CD4-positive, CD25-positive, alpha-beta regulatory T cell (primary cell): ENCODE measurements at regions not wholly inside any gene's neighbourhood (a gene's known extent, or its start where the extent isn't known, plus 50 kb on each side); places are given as distances from the start of the nearest gene placed in this dataset.
A peak's percentile ranks its signal among the peaks of the same experiment; 100 is the strongest.
"Not testable (repeated sequence)": the region's sequence is repeated elsewhere in the genome, so short reads cannot be mapped to it uniquely, and the experiment has no call there.

Source experiments
- ATAC-seq, 2 donors: fragments of 150-1000 bp; cut with Tn5 transposase; one replicate each; pipeline ENCODE4 v1.10.0; 2021; ENCODE audit warnings: low read depth in 2 of 2, moderate number of reproducible peaks in 2 of 2, moderate library complexity in 1 of 2
- DNase-seq, 3 donors: peaks; one replicate each; pipeline versions ENCODE4 v3.0.0 to v3.0.0-alpha.2; 2012 to 2022; ENCODE audit warnings: mixed read lengths in 1 of 3
- H3K27ac ChIP-seq: one replicate; pipeline ENCODE4 v1.7.0; 2013; ENCODE audit warnings: mild to moderate bottlenecking, low read length; ENCODE audit not compliant: insufficient read depth, poor library complexity, severe bottlenecking
- H3K27me3 ChIP-seq: one replicate; pipeline ENCODE4 v1.7.0; 2013; ENCODE audit warnings: low read length; ENCODE audit not compliant: control insufficient read depth, insufficient read depth
- H3K36me3 ChIP-seq: one replicate; pipeline ENCODE4 v1.7.0; 2013; ENCODE audit warnings: mild to moderate bottlenecking, low read length, moderate library complexity; ENCODE audit not compliant: control insufficient read depth, insufficient read depth
- H3K4me1 ChIP-seq: 2 replicates; pipeline ENCODE4 v1.7.0; 2013; ENCODE audit warnings: mild to moderate bottlenecking, low read length; ENCODE audit not compliant: insufficient read depth, control insufficient read depth, poor library complexity, severe bottlenecking
- H3K4me3 ChIP-seq: one replicate; pipeline ENCODE4 v1.7.0; 2013; ENCODE audit warnings: low read depth, mild to moderate bottlenecking, low read length, moderate library complexity
- H3K9me3 ChIP-seq, 2 experiments: 1 replicate in 1 of 2; 2 replicates in 1 of 2; pipeline ENCODE4 v1.7.0; 2013; ENCODE audit warnings: low read length in 2 of 2, mild to moderate bottlenecking in 1 of 2, moderate library complexity in 1 of 2; ENCODE audit not compliant: control insufficient read depth in 2 of 2
- H3K27ac Mint-ChIP-seq, 3 donors: one replicate each; pipeline ENCODE4 v1.8.0; 2020 to 2022; ENCODE audit warnings: mild to moderate bottlenecking in 3 of 3, mixed read lengths in 3 of 3, moderate library complexity in 2 of 3
- H3K27me3 Mint-ChIP-seq: one replicate; pipeline ENCODE4 v1.8.0; 2022; ENCODE audit warnings: mild to moderate bottlenecking, mixed read lengths
- H3K36me3 Mint-ChIP-seq: one replicate; pipeline ENCODE4 v1.8.0; 2020; ENCODE audit warnings: mixed read lengths
- H3K4me1 Mint-ChIP-seq, 4 donors: one replicate each; pipeline ENCODE4 v1.8.0; 2020 to 2022; ENCODE audit warnings: mixed read lengths in 4 of 4, mild to moderate bottlenecking in 1 of 4
- H3K4me3 Mint-ChIP-seq, 4 donors: one replicate each; pipeline ENCODE4 v1.8.0; 2020 to 2022; ENCODE audit warnings: mild to moderate bottlenecking in 4 of 4, mixed read lengths in 4 of 4, moderate library complexity in 3 of 4
- H3K9me3 Mint-ChIP-seq, 7 donors: one replicate each; pipeline ENCODE4 v1.8.0; 2020 to 2022; ENCODE audit warnings: mixed read lengths in 7 of 7, mild to moderate bottlenecking in 3 of 7, moderate library complexity in 2 of 7

DNA sequence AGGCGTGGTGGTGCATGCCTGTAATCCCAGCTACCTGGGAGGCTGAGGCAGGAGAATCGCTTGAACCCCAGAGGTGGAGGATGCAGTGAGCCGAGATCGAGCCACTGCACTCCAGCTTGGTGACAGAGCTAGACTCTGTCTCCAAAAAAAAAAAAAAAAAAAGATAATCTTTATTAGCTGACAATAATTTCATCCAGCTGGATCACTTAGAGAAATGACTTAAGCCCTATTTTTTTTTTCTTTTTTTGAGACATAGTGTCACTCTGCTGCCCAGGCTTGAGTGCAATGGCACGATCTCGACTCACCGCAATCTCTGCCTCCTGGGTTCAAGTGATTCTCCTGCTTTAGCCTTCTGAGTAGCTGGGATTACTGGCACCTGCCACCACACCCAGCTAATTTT is 51.6 kb upstream of the MAP4K4 start:
- H3K27me3 Mint-ChIP-seq, H3K9me3 Mint-ChIP-seq, H3K27ac Mint-ChIP-seq, H3K4me3 ChIP-seq, H3K4me3 Mint-ChIP-seq, H3K9me3 ChIP-seq, H3K36me3 ChIP-seq, H3K27me3 ChIP-seq, H3K4me1 ChIP-seq, DNase-seq, H3K36me3 Mint-ChIP-seq, ATAC-seq, H3K27ac ChIP-seq: not testable (repeated sequence)
- peaks cover 0 to 16% (median 4%) of the 10 kb centered on the region in 4 donors for H3K4me1 Mint-ChIP-seq

DNA sequence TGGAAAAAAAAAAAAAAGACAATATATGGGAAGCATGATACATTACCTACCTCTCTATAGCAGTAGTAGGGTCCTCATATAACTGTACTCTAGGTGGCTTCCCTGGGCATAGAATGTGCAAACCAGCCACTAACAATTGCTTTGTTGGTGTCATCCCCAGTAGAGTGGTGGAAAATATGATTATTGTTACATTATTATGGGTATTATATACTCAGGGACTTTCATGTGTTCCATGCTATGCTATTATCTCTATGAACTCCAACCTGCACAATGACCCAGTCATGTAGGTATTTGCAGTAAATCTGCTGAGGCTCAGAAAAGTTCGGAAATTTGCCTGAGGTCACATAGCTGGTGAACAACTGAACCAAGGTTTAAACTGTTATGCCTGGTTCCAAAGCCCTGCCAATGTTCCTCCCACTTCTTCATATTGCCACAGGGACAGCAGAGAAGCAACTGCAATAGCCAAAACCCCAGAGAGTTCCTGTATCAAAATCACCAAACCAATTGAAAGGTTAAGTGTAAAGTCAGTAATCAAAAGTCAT is 52.6 kb upstream of the MAP4K4 start:
- Mint-ChIP-seq H3K27me3 (no peaks in the 10 kb centered on the region), H3K4me1 (peaks cover 0 to 11% (median 1%) of the 10 kb centered on the region in 4 donors), H3K27ac (no peak overlapping the region), H3K4me3 (no peak overlapping the region), H3K9me3 (no peaks in the 10 kb centered on the region), H3K36me3 (no peaks in the 10 kb centered on the region)
- H3K36me3 ChIP-seq, result no peaks in the 10 kb centered on the region
- H3K27ac ChIP-seq, result no peak overlapping the region
- no peak overlapping the region for H3K4me3 ChIP-seq
- H3K9me3 ChIP-seq, result no peaks in the 10 kb centered on the region
- H3K27me3 ChIP-seq, result no peaks in the 10 kb centered on the region
- no peak for ATAC-seq
- no peaks in the 10 kb centered on the region for H3K4me1 ChIP-seq
- DNase-seq, result no peak

DNA sequence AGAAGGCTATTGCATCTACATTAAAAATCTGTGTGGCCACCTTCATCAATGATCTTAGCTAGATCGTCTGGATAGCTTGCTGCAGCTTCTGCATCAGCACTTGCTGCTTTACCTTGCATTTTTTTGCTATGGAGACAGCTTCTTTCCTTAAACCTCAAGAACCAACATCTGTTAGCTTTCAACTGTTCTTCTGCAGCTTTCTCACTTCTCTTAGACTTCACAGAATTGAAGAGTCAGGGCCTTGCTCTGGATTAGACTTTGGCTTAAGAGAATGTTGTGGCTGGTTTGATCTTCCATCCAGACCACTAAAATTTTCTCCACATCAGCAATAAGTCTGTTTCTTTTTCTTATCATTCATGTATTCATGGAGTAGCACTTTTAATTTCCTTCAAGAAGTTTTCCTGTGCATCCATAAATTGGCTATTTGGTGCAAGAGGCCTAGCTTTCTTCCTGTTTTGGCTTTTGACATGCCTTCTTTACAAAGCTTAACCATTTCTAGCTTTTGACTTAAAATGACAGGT is 54.4 kb upstream of the MAP4K4 start:
- ATAC-seq (no peak), DNase-seq (no peak)
- H3K4me1 Mint-ChIP-seq, result peaks cover 0 to 6% (median 0%) of the 10 kb centered on the region in 4 donors
- no peaks in the 10 kb centered on the region for H3K36me3 ChIP-seq
- no peak overlapping the region for H3K4me3 Mint-ChIP-seq
- H3K27me3 Mint-ChIP-seq, result no peaks in the 10 kb centered on the region
- H3K27ac Mint-ChIP-seq, result no peak overlapping the region
- no peaks in the 10 kb centered on the region for H3K9me3 Mint-ChIP-seq
- H3K27ac ChIP-seq, result no peak overlapping the region
- H3K27me3 ChIP-seq, result no peaks in the 10 kb centered on the region
- H3K36me3 Mint-ChIP-seq, result no peaks in the 10 kb centered on the region
- no peaks in the 10 kb centered on the region for H3K9me3 ChIP-seq
- no peak overlapping the region for H3K4me3 ChIP-seq
- no peaks in the 10 kb centered on the region for H3K4me1 ChIP-seq

DNA sequence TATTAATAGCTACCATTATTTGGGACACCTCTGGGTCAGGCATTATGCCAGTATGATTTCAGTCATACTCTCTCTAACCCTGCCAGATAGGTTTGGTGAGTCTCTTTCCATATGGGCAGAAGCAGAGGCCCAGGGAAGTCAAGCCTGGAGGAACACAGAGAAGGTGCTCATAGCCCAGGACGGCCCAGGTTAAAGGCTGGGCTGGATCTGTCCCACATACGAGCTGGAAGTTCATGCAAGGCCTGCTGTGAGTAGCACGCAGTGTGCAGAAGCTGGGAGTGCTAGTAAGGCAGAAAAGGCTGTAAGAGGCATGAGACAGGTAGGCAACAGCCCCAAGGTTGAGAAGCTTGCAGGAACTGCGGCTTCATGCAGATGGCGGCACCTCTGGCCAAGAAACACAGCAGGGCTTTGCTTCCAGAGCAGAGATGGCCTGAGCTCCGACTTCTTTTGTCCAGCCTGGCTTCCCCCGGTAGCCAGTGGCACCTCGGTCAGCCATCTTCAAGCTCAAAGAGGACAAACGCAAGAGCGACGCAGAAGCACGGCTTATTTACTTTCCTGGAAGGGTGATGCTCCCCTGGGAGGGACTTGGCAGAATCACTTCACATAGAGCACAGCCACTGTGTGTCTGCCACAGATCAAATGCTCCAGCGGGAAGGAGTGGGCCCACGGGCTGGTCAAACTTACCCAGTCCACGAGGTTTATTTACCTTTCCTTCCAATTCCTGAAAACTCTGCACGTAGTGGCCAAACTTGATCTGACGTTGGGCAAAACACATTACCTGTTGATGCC is 58.5 kb upstream of the MAP4K4 start:
- Histone ChIP-seq H3K9me3 (no peaks in the 10 kb centered on the region), H3K27me3 (no peaks in the 10 kb centered on the region), H3K36me3 (no peaks in the 10 kb centered on the region), H3K4me3 (no peak overlapping the region), H3K4me1 (no peaks in the 10 kb centered on the region), H3K27ac (no peak overlapping the region)
- ATAC-seq (peak in 1 of 2 donors; percentile 11), DNase-seq (no peak)
- Mint-ChIP-seq H3K4me1 (peaks cover 0 to 6% (median 0%) of the 10 kb centered on the region in 4 donors), H3K36me3 (no peaks in the 10 kb centered on the region), H3K4me3 (no peak overlapping the region), H3K27ac (peak overlapping the region in 1 of 3 donors; percentile 76), H3K27me3 (no peaks in the 10 kb centered on the region), H3K9me3 (no peaks in the 10 kb centered on the region)

DNA sequence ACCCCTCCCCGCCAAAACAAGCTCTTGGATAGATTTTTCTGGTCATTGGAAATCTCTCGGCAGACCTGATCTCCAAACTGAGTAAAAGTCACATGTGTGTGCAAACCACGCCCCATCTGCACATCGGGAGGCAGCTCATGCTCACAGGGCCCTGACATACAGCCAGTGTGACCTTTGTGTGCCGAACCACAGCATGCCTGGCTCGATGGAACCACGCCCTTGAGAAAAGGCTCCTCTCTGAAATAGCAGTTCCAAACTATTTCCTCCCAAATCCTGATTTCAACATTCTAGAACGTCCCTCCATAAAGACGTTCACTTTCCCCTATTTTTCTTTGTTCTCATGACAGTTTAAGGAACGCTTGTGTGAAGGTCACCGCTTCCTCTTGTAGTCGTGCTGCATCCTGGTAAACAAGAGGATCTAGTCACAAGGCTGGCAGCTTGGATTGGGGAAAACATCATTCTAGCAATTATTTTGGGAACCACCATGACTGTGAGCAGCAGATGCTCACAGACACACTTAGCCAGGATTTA is 59.3 kb upstream of the MAP4K4 start:
- H3K27me3 Mint-ChIP-seq, result no peaks in the 10 kb centered on the region
- no peak overlapping the region for H3K27ac Mint-ChIP-seq
- Histone ChIP-seq H3K36me3 (no peaks in the 10 kb centered on the region), H3K9me3 (no peaks in the 10 kb centered on the region), H3K4me3 (no peak overlapping the region), H3K4me1 (no peaks in the 10 kb centered on the region), H3K27me3 (no peaks in the 10 kb centered on the region), H3K27ac (no peak overlapping the region)
- H3K4me3 Mint-ChIP-seq, result no peak overlapping the region
- no peaks in the 10 kb centered on the region for H3K36me3 Mint-ChIP-seq
- ATAC-seq (no peak), DNase-seq (no peak)
- H3K9me3 Mint-ChIP-seq, result no peaks in the 10 kb centered on the region
- H3K4me1 Mint-ChIP-seq, result peaks cover 0 to 6% (median 0%) of the 10 kb centered on the region in 4 donors

DNA sequence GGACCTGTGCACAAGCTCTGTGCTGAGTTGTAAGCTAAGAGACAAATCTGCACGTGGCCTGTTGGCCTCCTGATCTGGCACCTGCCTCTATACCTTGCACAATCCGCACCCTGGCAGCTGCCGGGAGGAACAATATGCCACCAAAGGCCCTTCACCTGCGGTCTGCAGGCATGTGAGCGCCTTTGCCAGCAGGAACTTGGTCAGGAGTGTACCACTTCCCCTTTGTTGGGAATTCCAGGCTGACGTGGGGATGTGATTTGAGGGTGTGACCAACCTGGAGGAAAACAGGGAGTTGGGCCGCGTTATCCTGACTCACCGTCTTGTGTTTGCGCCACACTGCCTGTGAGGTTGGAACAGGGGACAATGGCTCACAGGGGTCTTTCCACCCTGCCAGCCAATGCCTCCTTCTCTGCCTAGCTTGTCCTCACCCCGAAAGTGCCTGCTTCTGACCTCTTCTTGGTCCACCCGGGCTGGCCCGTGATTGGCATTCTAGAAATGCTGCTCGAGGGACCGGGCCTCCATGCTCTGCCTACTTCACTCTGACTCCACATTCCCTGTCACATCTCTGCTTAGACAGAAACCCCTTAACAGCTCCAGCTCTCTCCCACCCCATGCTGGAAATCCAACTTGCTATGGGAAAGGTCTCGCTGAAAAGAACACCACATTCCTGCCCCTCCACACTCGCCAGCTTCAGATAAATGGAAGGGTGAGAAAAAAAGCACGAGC is 67.1 kb upstream of the MAP4K4 start:
- Mint-ChIP-seq H3K4me3 (no peak overlapping the region), H3K27me3 (no peaks in the 10 kb centered on the region), H3K36me3 (no peaks in the 10 kb centered on the region), H3K9me3 (peaks cover 0 to 2% (median 0%) of the 10 kb centered on the region in 7 donors), H3K4me1 (peaks cover 0 to 4% (median 2%) of the 10 kb centered on the region in 4 donors), H3K27ac (no peak overlapping the region)
- no peaks in the 10 kb centered on the region for H3K4me1 ChIP-seq
- H3K27me3 ChIP-seq, result no peaks in the 10 kb centered on the region
- H3K9me3 ChIP-seq, result no peaks in the 10 kb centered on the region
- H3K4me3 ChIP-seq, result no peak overlapping the region
- no peak for DNase-seq
- ATAC-seq, result peak in 1 of 2 donors; percentile 24
- no peaks in the 10 kb centered on the region for H3K36me3 ChIP-seq
- H3K27ac ChIP-seq, result no peak overlapping the region

DNA sequence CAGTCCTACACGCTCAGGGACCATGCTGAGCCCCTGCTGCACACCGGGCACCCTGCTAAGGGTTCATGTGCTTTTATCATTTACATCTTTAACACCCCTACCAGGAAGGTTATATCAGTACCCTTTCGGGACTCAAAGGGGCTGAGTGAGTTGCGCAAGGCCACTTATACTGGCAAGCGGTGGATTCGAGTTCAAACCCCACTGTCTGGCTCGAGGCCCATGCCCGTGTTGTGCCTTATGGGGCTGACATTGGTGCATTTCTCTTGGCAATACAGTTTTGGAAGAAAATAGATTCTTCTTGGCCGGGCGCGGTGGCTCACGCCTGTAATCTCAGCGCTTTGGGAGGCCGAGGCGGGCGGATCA is 69.5 kb upstream of the MAP4K4 start:
- Histone ChIP-seq H3K27me3 (no peaks in the 10 kb centered on the region), H3K4me1 (peaks cover 7% of the 10 kb centered on the region), H3K4me3 (no peak overlapping the region), H3K36me3 (no peaks in the 10 kb centered on the region), H3K9me3 (no peaks in the 10 kb centered on the region), H3K27ac (no peak overlapping the region)
- Mint-ChIP-seq H3K4me1 (peaks cover 0 to 15% (median 11%) of the 10 kb centered on the region in 4 donors), H3K27me3 (peaks cover 4% of the 10 kb centered on the region), H3K36me3 (no peaks in the 10 kb centered on the region), H3K9me3 (peaks cover 0 to 2% (median 0%) of the 10 kb centered on the region in 7 donors), H3K4me3 (no peak overlapping the region), H3K27ac (peak overlapping the region in 1 of 3 donors; percentile 82)
- DNase-seq, result no peak
- no peak for ATAC-seq
